ENCODE measurements at regions not wholly inside any gene's neighbourhood (a gene's known extent, or its start where the extent isn't known, plus 50 kb on each side); places are given as distances from the start of the nearest gene placed in this dataset.

GRCh38 chr5:74061292-74061691, 435.3 kb downstream of the ARHGEF28 start:
- TF ChIP-seq IRF4 (IDR thresholded peaks at IDR 0.05; ENCODE audit: low read depth, low read length) (no peak), RB1 (IDR thresholded peaks at IDR 0.05; ENCODE audit: borderline replicate concordance) (no peak), ASH2L (IDR thresholded peaks at IDR 0.05; ENCODE audit: borderline replicate concordance, low read depth) (no peak), CTCF (IDR thresholded peaks at IDR 0.05 in 2 of 3, conservative IDR thresholded peaks at IDR 0.05 in 1 of 3; ENCODE audit: control insufficient read depth in 2 of 3, extremely low read depth in 1 of 3, insufficient read depth in 1 of 3, low read depth in 3 of 3, low read length in 3 of 3) (no peak), MYC (IDR thresholded peaks at IDR 0.05; ENCODE audit: insufficient read depth, insufficient read length, insufficient replicate concordance, low read length, severe bottlenecking) (no peak), CEBPB (IDR thresholded peaks at IDR 0.05; ENCODE audit: borderline replicate concordance in 1 of 2, low read depth in 2 of 2, low read length in 2 of 2) (no peak)
- TF ChIP-seq, protein P1, sequence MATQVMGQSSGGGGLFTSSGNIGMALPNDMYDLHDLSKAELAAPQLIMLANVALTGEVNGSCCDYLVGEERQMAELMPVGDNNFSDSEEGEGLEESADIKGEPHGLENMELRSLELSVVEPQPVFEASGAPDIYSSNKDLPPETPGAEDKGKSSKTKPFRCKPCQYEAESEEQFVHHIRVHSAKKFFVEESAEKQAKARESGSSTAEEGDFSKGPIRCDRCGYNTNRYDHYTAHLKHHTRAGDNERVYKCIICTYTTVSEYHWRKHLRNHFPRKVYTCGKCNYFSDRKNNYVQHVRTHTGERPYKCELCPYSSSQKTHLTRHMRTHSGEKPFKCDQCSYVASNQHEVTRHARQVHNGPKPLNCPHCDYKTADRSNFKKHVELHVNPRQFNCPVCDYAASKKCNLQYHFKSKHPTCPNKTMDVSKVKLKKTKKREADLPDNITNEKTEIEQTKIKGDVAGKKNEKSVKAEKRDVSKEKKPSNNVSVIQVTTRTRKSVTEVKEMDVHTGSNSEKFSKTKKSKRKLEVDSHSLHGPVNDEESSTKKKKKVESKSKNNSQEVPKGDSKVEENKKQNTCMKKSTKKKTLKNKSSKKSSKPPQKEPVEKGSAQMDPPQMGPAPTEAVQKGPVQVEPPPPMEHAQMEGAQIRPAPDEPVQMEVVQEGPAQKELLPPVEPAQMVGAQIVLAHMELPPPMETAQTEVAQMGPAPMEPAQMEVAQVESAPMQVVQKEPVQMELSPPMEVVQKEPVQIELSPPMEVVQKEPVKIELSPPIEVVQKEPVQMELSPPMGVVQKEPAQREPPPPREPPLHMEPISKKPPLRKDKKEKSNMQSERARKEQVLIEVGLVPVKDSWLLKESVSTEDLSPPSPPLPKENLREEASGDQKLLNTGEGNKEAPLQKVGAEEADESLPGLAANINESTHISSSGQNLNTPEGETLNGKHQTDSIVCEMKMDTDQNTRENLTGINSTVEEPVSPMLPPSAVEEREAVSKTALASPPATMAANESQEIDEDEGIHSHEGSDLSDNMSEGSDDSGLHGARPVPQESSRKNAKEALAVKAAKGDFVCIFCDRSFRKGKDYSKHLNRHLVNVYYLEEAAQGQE (IDR thresholded peaks at IDR 0.05; ENCODE audit: low read depth, low read length): no peak
